GM23248 (cell line): ENCODE measurements at regions not wholly inside any gene's neighbourhood (a gene's known extent, or its start where the extent isn't known, plus 50 kb on each side); places are given as distances from the start of the nearest gene placed in this dataset.

Source experiments
- DNase-seq: peaks from one replicate; pipeline ENCODE4 v3.0.0-alpha.2; 2015
- H2AFZ ChIP-seq: fragments of 200-600 bp; sonication (generic); 2 replicates; pipeline ENCODE4 v1.6.1; 2016; ENCODE audit warnings: antibody characterized with exemption
- H3F3A ChIP-seq: fragments of 200-600 bp; sonication (generic); 2 replicates; pipeline ENCODE4 v1.6.1; 2016; ENCODE audit warnings: mild to moderate bottlenecking, antibody characterized with exemption, mixed run types; ENCODE audit not compliant: insufficient read depth
- H3K27ac ChIP-seq: fragments of 200-600 bp; sonication (generic); 2 replicates; pipeline ENCODE4 v1.5.1; 2016; ENCODE audit warnings: mild to moderate bottlenecking
- H3K27me3 ChIP-seq: fragments of 200-600 bp; sonication (generic); replicated peaks from 2 replicates; pipeline ENCODE4 v1.6.1; 2016; ENCODE audit warnings: mild to moderate bottlenecking; ENCODE audit not compliant: insufficient read depth
- H3K36me3 ChIP-seq: fragments of 200-600 bp; sonication (generic); 2 replicates; pipeline ENCODE4 v1.6.1; 2016; ENCODE audit warnings: low read depth, mild to moderate bottlenecking
- H3K4me1 ChIP-seq: fragments of 200-600 bp; sonication (generic); 2 replicates; pipeline ENCODE4 v1.6.1; 2016; ENCODE audit warnings: mild to moderate bottlenecking; ENCODE audit not compliant: insufficient read depth
- H3K4me2 ChIP-seq: fragments of 200-600 bp; sonication (generic); one replicate; pipeline ENCODE4 v1.6.1; 2016; ENCODE audit warnings: mild to moderate bottlenecking; ENCODE audit not compliant: unreplicated experiment
- H3K4me3 ChIP-seq: fragments of 200-600 bp; sonication (generic); 2 replicates; pipeline ENCODE4 v1.5.1; 2016; ENCODE audit warnings: mild to moderate bottlenecking
- H3K79me2 ChIP-seq: fragments of 200-600 bp; sonication (generic); 2 replicates; pipeline ENCODE4 v1.6.1; 2016; ENCODE audit warnings: mild to moderate bottlenecking; ENCODE audit not compliant: insufficient read depth
- H3K9ac ChIP-seq: fragments of 200-600 bp; sonication (generic); 2 replicates; pipeline ENCODE4 v1.6.1; 2016; ENCODE audit warnings: mild to moderate bottlenecking
- H3K9me2 ChIP-seq: fragments of 200-600 bp; sonication (generic); 2 replicates; pipeline ENCODE4 v1.6.1; 2016; ENCODE audit warnings: mixed run types, mild to moderate bottlenecking, moderate library complexity; ENCODE audit not compliant: insufficient read depth
- H3K9me3 ChIP-seq: fragments of 200-600 bp; sonication (generic); one replicate; pipeline ENCODE4 v1.6.1; 2017; ENCODE audit warnings: low read depth
- H4K20me1 ChIP-seq: fragments of 200-600 bp; sonication (generic); 2 replicates; pipeline ENCODE4 v1.6.0; 2016; ENCODE audit not compliant: insufficient read depth
- EZH2 ChIP-seq: fragments of 200-600 bp; sonication (generic); IDR thresholded peaks from 2 replicates; pipeline ENCODE4 v1.6.1; 2018; ENCODE audit warnings: antibody characterized with exemption, mild to moderate bottlenecking; ENCODE audit not compliant: insufficient read depth, poor library complexity, severe bottlenecking
- EZH2phosphoT487 ChIP-seq: fragments of 200-600 bp; sonication (generic); IDR thresholded peaks from 2 replicates; pipeline ENCODE4 v1.6.1; 2018; ENCODE audit warnings: antibody characterized with exemption, moderate library complexity, mild to moderate bottlenecking, low read depth; ENCODE audit not compliant: insufficient read depth
- WGBS, 2 experiments: methylation state at CpG; one replicate each; pipeline ENCODE4 v1.1.6; 2015 to 2017; ENCODE audit warnings: low lambda C conversion rate in 2 of 2, low coverage in 1 of 2; ENCODE audit errors: missing lambda C conversion rate in 2 of 2; 5-methylcytosine and 5-hydroxymethylcytosine counted together
- in situ Hi-C: fragments of 300-500 bp; cut with MboI; formaldehyde crosslinking; loops from 2 replicates; pipeline ENCODE4 v1.15.0; 2020

GRCh38 chr16:86251682-86252081 is 258.6 kb upstream of the FOXF1 start:
- Histone ChIP-seq H3K9me3 (no peaks in the 10 kb centered on the region), H3K4me2 (no peak overlapping the region), H3K79me2 (no peaks in the 10 kb centered on the region), H2AFZ (no peak overlapping the region), H3K27ac (no peak overlapping the region), H3K4me1 (no peaks in the 10 kb centered on the region), H3K9ac (no peak overlapping the region), H3K4me3 (no peak overlapping the region), H3K9me2 (no peaks in the 10 kb centered on the region), H3K36me3 (no peaks in the 10 kb centered on the region), H3F3A (no peaks in the 10 kb centered on the region), H3K27me3 (peaks cover 69% of the 10 kb centered on the region), H4K20me1 (no peaks in the 10 kb centered on the region)
- DNase-seq = no peak
- WGBS, 2 experiments = 60% methylated on average over 9 of the region's 9 CpGs
- in situ Hi-C loops = no loop called here
- TF ChIP-seq EZH2phosphoT487 (no peak), EZH2 (no peak)

GRCh38 chr16:86252596-86252995 is 257.7 kb upstream of the FOXF1 start:
- no peak overlapping the region for H3K9ac ChIP-seq
- H2AFZ ChIP-seq = no peak overlapping the region
- no peaks in the 10 kb centered on the region for H3K36me3 ChIP-seq
- H3K27ac ChIP-seq = no peak overlapping the region
- no peaks in the 10 kb centered on the region for H3K9me2 ChIP-seq
- peaks cover 60% of the 10 kb centered on the region for H3K27me3 ChIP-seq
- H3K4me2 ChIP-seq = no peak overlapping the region
- H3K4me3 ChIP-seq = no peak overlapping the region
- H3F3A ChIP-seq = no peaks in the 10 kb centered on the region
- TF ChIP-seq EZH2phosphoT487 (no peak), EZH2 (no peak)
- 28 to 31% methylated on average over 6 of the region's 6 CpGs for WGBS, 2 experiments
- peak; percentile 49 for DNase-seq
- no peaks in the 10 kb centered on the region for H3K4me1 ChIP-seq
- H3K79me2 ChIP-seq = no peaks in the 10 kb centered on the region
- in situ Hi-C loops = no loop called here
- H4K20me1 ChIP-seq = no peaks in the 10 kb centered on the region
- H3K9me3 ChIP-seq = no peaks in the 10 kb centered on the region

GRCh38 chr16:86255966-86256365 is 254.4 kb upstream of the FOXF1 start:
- no peaks in the 10 kb centered on the region for H3F3A ChIP-seq
- no peak overlapping the region for H3K27ac ChIP-seq
- H2AFZ ChIP-seq = no peak overlapping the region
- no peaks in the 10 kb centered on the region for H3K79me2 ChIP-seq
- no peaks in the 10 kb centered on the region for H4K20me1 ChIP-seq
- DNase-seq = no peak
- TF ChIP-seq EZH2 = no peak
- no peak for TF ChIP-seq EZH2phosphoT487
- no peak overlapping the region for H3K9ac ChIP-seq
- no peaks in the 10 kb centered on the region for H3K4me1 ChIP-seq
- in situ Hi-C loops = no loop called here
- no peak overlapping the region for H3K4me2 ChIP-seq
- H3K4me3 ChIP-seq = no peak overlapping the region
- H3K9me2 ChIP-seq = no peaks in the 10 kb centered on the region
- H3K27me3 ChIP-seq = peaks cover 38% of the 10 kb centered on the region
- no peaks in the 10 kb centered on the region for H3K9me3 ChIP-seq
- H3K36me3 ChIP-seq = no peaks in the 10 kb centered on the region

- Histone ChIP-seq H3K9me3 (no peaks in the 10 kb centered on the region), H3K27me3 (peaks cover 34% of the 10 kb centered on the region), H3K79me2 (no peaks in the 10 kb centered on the region), H3F3A (no peaks in the 10 kb centered on the region), H3K36me3 (no peaks in the 10 kb centered on the region), H3K4me3 (no peak overlapping the region), H3K4me2 (no peak overlapping the region), H2AFZ (no peak overlapping the region), H3K27ac (no peak overlapping the region), H4K20me1 (no peaks in the 10 kb centered on the region), H3K9me2 (no peaks in the 10 kb centered on the region), H3K9ac (no peak overlapping the region), H3K4me1 (no peaks in the 10 kb centered on the region)
- WGBS, 2 experiments = 36 to 50% methylated on average over 3 of the region's 3 CpGs
- in situ Hi-C loops = no loop called here
- TF ChIP-seq EZH2 = no peak
- no peak for TF ChIP-seq EZH2phosphoT487
- DNase-seq = no peak
These were observed 253.3 kb upstream of the FOXF1 start for GRCh38 chr16:86256995-86257394.

GRCh38 chr16:86257546-86257945 is 252.8 kb upstream of the FOXF1 start:
- H3K27ac ChIP-seq = no peak overlapping the region
- H4K20me1 ChIP-seq = no peaks in the 10 kb centered on the region
- no peaks in the 10 kb centered on the region for H3K36me3 ChIP-seq
- H3K9me2 ChIP-seq = no peaks in the 10 kb centered on the region
- H3K4me2 ChIP-seq = no peak overlapping the region
- 58 to 60% methylated on average over 5 of the region's 5 CpGs for WGBS, 2 experiments
- no peaks in the 10 kb centered on the region for H3K79me2 ChIP-seq
- H3K9ac ChIP-seq = no peak overlapping the region
- H3K4me1 ChIP-seq = no peaks in the 10 kb centered on the region
- H3K9me3 ChIP-seq = no peaks in the 10 kb centered on the region
- no peak for DNase-seq
- H3K27me3 ChIP-seq = peaks cover 34% of the 10 kb centered on the region
- H3K4me3 ChIP-seq = no peak overlapping the region
- in situ Hi-C loops = no loop called here
- H2AFZ ChIP-seq = no peak overlapping the region
- TF ChIP-seq EZH2 (no peak), EZH2phosphoT487 (no peak)
- no peaks in the 10 kb centered on the region for H3F3A ChIP-seq
